MM.1S (cell line): ENCODE measurements at regions not wholly inside any gene's neighbourhood (a gene's known extent, or its start where the extent isn't known, plus 50 kb on each side); places are given as distances from the start of the nearest gene placed in this dataset.

Source experiments
- DNase-seq: peaks from one replicate; pipeline ENCODE4 v3.0.0-alpha.2; 2015
- H2AFZ ChIP-seq: fragments of 300-600 bp; sonication (generic); 2 replicates; pipeline ENCODE4 v1.6.0; 2016; ENCODE audit warnings: antibody characterized with exemption, low read length
- H3F3A ChIP-seq: fragments of 300-600 bp; sonication (generic); 2 replicates; pipeline ENCODE4 v1.6.1; 2016; ENCODE audit warnings: mild to moderate bottlenecking, antibody characterized with exemption, low read length, moderate library complexity, mixed read lengths; ENCODE audit not compliant: insufficient read depth
- H3K27ac ChIP-seq: fragments of 300-600 bp; sonication (generic); 2 replicates; pipeline ENCODE4 v1.5.1; 2016; ENCODE audit warnings: mild to moderate bottlenecking, low read length
- H3K27me3 ChIP-seq: fragments of 300-600 bp; sonication (generic); replicated peaks from 2 replicates; pipeline ENCODE4 v1.6.0; 2016; ENCODE audit warnings: low read length; ENCODE audit not compliant: insufficient read depth
- H3K36me3 ChIP-seq: fragments of 300-600 bp; sonication (generic); replicated peaks from 2 replicates; pipeline ENCODE4 v1.6.1; 2016; ENCODE audit warnings: mild to moderate bottlenecking, low read length, mixed read lengths; ENCODE audit not compliant: insufficient read depth
- H3K4me1 ChIP-seq: fragments of 300-600 bp; sonication (generic); 2 replicates; pipeline ENCODE4 v1.6.1; 2016; ENCODE audit warnings: low read length, mixed read lengths
- H3K4me2 ChIP-seq: fragments of 300-600 bp; sonication (generic); 2 replicates; pipeline ENCODE4 v1.6.0; 2016; ENCODE audit warnings: low read depth, low read length
- H3K4me3 ChIP-seq: fragments of 300-600 bp; sonication (generic); 2 replicates; pipeline ENCODE4 v1.5.1; 2016; ENCODE audit warnings: low read length, mixed read lengths
- H3K79me2 ChIP-seq: fragments of 300-600 bp; sonication (generic); 2 replicates; pipeline ENCODE4 v1.6.1; 2016; ENCODE audit warnings: mixed run types, low read length, mixed read lengths
- H3K9ac ChIP-seq: fragments of 300-600 bp; sonication (generic); 2 replicates; pipeline ENCODE4 v1.6.1; 2016; ENCODE audit warnings: low read length, mixed read lengths
- H3K9me2 ChIP-seq: fragments of 300-600 bp; sonication (generic); replicated peaks from 2 replicates; pipeline ENCODE4 v1.6.1; 2016; ENCODE audit warnings: mild to moderate bottlenecking, low read length, mixed read lengths; ENCODE audit not compliant: insufficient read depth
- H3K9me3 ChIP-seq: fragments of 300-600 bp; sonication (generic); replicated peaks from 2 replicates; pipeline ENCODE4 v1.6.1; 2016; ENCODE audit warnings: mild to moderate bottlenecking, low read length, mixed read lengths; ENCODE audit not compliant: insufficient read depth
- H4K20me1 ChIP-seq: fragments of 300-600 bp; sonication (generic); 2 replicates; pipeline ENCODE4 v1.6.1; 2016; ENCODE audit warnings: mild to moderate bottlenecking, low read length, moderate library complexity, mixed read lengths; ENCODE audit not compliant: insufficient read depth
- EZH2 ChIP-seq: fragments of 300-600 bp; sonication (generic); optimal IDR thresholded peaks from 2 replicates; pipeline ENCODE3; 2017; ENCODE audit warnings: low read depth, mild to moderate bottlenecking, antibody characterized with exemption, low read length, mixed read lengths
- EZH2phosphoT487 ChIP-seq: fragments of 300-600 bp; sonication (generic); IDR thresholded peaks from 2 replicates; pipeline ENCODE4 v1.6.1; 2018; ENCODE audit warnings: antibody characterized with exemption, low read length
- TF ChIP-seq, protein P1 (sequence below): fragments of 300-600 bp; sonication (generic); IDR thresholded peaks from 2 replicates; pipeline ENCODE4 v1.5.1; 2016; ENCODE audit warnings: antibody characterized with exemption, low read length, mixed read lengths

- TF ChIP-seq, protein P1, sequence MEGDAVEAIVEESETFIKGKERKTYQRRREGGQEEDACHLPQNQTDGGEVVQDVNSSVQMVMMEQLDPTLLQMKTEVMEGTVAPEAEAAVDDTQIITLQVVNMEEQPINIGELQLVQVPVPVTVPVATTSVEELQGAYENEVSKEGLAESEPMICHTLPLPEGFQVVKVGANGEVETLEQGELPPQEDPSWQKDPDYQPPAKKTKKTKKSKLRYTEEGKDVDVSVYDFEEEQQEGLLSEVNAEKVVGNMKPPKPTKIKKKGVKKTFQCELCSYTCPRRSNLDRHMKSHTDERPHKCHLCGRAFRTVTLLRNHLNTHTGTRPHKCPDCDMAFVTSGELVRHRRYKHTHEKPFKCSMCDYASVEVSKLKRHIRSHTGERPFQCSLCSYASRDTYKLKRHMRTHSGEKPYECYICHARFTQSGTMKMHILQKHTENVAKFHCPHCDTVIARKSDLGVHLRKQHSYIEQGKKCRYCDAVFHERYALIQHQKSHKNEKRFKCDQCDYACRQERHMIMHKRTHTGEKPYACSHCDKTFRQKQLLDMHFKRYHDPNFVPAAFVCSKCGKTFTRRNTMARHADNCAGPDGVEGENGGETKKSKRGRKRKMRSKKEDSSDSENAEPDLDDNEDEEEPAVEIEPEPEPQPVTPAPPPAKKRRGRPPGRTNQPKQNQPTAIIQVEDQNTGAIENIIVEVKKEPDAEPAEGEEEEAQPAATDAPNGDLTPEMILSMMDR: no peak
- TF ChIP-seq EZH2phosphoT487 (no peak), EZH2 (no peak)
- H3K4me1 ChIP-seq: no peaks in the 10 kb centered on the region
- no peak overlapping the region for H2AFZ ChIP-seq
- no peaks in the 10 kb centered on the region for H4K20me1 ChIP-seq
- H3K9ac ChIP-seq: no peak overlapping the region
- H3K9me3 ChIP-seq: no peaks in the 10 kb centered on the region
- no peak for DNase-seq
- H3K9me2 ChIP-seq: no peaks in the 10 kb centered on the region
- no peak overlapping the region for H3K27ac ChIP-seq
- H3K27me3 ChIP-seq: no peaks in the 10 kb centered on the region
- H3K4me3 ChIP-seq: no peak overlapping the region
- H3F3A ChIP-seq: no peaks in the 10 kb centered on the region
- no peak overlapping the region for H3K4me2 ChIP-seq
- no peaks in the 10 kb centered on the region for H3K79me2 ChIP-seq
- H3K36me3 ChIP-seq: no peaks in the 10 kb centered on the region
These were observed 164.2 kb upstream of the SLIT2 start for GRCh38 chr4:20087522-20087911.

- H2AFZ ChIP-seq: no peak overlapping the region
- no peaks in the 10 kb centered on the region for H3K4me1 ChIP-seq
- H3F3A ChIP-seq: no peaks in the 10 kb centered on the region
- no peak overlapping the region for H3K4me2 ChIP-seq
- H3K9ac ChIP-seq: no peak overlapping the region
- no peaks in the 10 kb centered on the region for H3K79me2 ChIP-seq
- H3K9me2 ChIP-seq: no peaks in the 10 kb centered on the region
- TF ChIP-seq EZH2phosphoT487: no peak
- no peak for TF ChIP-seq EZH2
- TF ChIP-seq, protein P1: no peak
- DNase-seq: no peak
- H3K4me3 ChIP-seq: no peak overlapping the region
- H4K20me1 ChIP-seq: no peaks in the 10 kb centered on the region
- H3K36me3 ChIP-seq: no peaks in the 10 kb centered on the region
- H3K27ac ChIP-seq: no peak overlapping the region
- H3K27me3 ChIP-seq: no peaks in the 10 kb centered on the region
- H3K9me3 ChIP-seq: no peaks in the 10 kb centered on the region
These were observed 164.7 kb upstream of the SLIT2 start for GRCh38 chr4:20086799-20087521.

DNA sequence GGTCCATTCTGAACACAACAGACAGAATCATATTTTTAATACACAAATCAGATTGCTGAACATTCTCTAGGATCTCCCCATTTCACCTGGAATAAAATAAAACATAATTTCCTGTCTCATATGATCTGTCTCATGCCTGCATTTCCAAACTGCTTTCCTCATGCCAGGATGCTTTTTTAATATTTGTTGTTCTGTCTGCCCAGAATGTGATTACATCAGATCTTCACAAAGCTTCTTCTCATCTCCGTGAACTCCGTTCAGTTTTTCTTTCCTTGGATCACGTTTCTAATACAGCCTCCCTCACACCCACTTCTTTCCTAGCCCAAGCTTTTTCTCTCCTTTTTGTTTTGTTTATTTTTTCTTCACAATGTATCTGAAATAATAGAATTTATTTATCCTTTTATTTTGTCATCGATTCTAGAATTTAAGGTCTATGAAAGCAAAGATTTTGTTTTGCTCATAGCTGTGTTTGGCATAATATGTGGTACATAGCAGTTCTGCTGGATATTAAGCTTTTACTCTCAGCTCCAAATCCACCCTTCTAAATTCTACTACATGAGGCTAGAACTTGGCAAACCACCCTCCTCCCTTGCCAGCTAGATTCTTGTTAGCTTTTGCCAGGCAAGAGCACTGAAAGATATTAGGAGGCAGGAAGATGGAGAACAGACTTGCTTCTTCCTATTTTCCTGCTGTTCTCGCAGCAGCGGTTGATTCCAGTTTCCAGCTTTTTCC, 165.5 kb upstream of the SLIT2 start:
- Histone ChIP-seq H2AFZ (no peak overlapping the region), H3K4me1 (no peaks in the 10 kb centered on the region), H3K9me2 (no peaks in the 10 kb centered on the region), H3K79me2 (no peaks in the 10 kb centered on the region), H4K20me1 (no peaks in the 10 kb centered on the region), H3K4me2 (no peak overlapping the region), H3K4me3 (no peak overlapping the region), H3K9me3 (no peaks in the 10 kb centered on the region), H3K36me3 (no peaks in the 10 kb centered on the region), H3K27me3 (no peaks in the 10 kb centered on the region), H3K27ac (no peak overlapping the region), H3F3A (no peaks in the 10 kb centered on the region), H3K9ac (no peak overlapping the region)
- DNase-seq: no peak
- TF ChIP-seq EZH2phosphoT487 (no peak), EZH2 (no peak)
- TF ChIP-seq, protein P1: no peak
